ENCODE measurements at regions not wholly inside any gene's neighbourhood (a gene's known extent, or its start where the extent isn't known, plus 50 kb on each side); places are given as distances from the start of the nearest gene placed in this dataset.

- TF ChIP-seq CTCF (IDR thresholded peaks at IDR 0.05; ENCODE audit: poor library complexity) = no peak
- no peak for TF ChIP-seq EZH2 (IDR thresholded peaks at IDR 0.05; ENCODE audit: borderline replicate concordance)
These were observed 322.3 kb upstream of the ADCY2 start for GRCh38 chr5:7073666-7074065.
